ENCODE measurements at regions not wholly inside any gene's neighbourhood (a gene's known extent, or its start where the extent isn't known, plus 50 kb on each side); places are given as distances from the start of the nearest gene placed in this dataset.

GRCh38 chr20:7057611-7058010, 290.1 kb downstream of the BMP2 start:
- Histone ChIP-seq H3K9me3 (ENCODE audit: control extremely low read depth in 1 of 3, control insufficient read depth in 2 of 3, insufficient read depth in 1 of 3, low read length in 2 of 3) (peaks cover 0 to 6% (median 0%) of the 10 kb centered on the region in 3 donors), H3K36me3 (replicated peaks in 1 of 2; ENCODE audit: control extremely low read depth in 1 of 2, control insufficient read depth in 1 of 2, extremely low read depth in 1 of 2, insufficient read depth in 2 of 2, low read length in 1 of 2) (no peaks in the 10 kb centered on the region), H3K27ac (ENCODE audit: low read length in 2 of 2) (no peak overlapping the region), H3K4me1 (ENCODE audit: control insufficient read depth in 2 of 2, insufficient read depth in 2 of 2, low read length in 2 of 2) (no peaks in the 10 kb centered on the region), H3K9ac (ENCODE audit: low read length) (no peak overlapping the region), H2AFZ (ENCODE audit: insufficient read depth, low read depth, low read length, poor library complexity, severe bottlenecking) (no peak overlapping the region), H4K20me1 (ENCODE audit: control insufficient read depth, insufficient read depth, low read length, poor library complexity, severe bottlenecking) (no peaks in the 10 kb centered on the region), H3K4me2 (replicated peaks; ENCODE audit: low read depth, low read length, poor library complexity, severe bottlenecking) (no peak overlapping the region), H3K27me3 (replicated peaks in 1 of 4; ENCODE audit: control extremely low read depth in 1 of 4, control insufficient read depth in 3 of 4, insufficient read depth in 4 of 4, low read length in 3 of 4) (no peaks in the 10 kb centered on the region), H3K79me2 (ENCODE audit: control insufficient read depth, insufficient read depth, low read length) (no peaks in the 10 kb centered on the region), H3K4me3 (ENCODE audit: control extremely low read depth in 1 of 5, extremely low read depth in 1 of 5, insufficient read depth in 1 of 5, low read depth in 2 of 5, low read length in 4 of 5) (no peak overlapping the region)
- no peak for ATAC-seq (ENCODE audit: low read depth)
- 100% methylated on average over 1 of the region's 3 CpGs for WGBS (ENCODE audit: insufficient coverage)
- TF ChIP-seq EZH2 (IDR thresholded peaks at IDR 0.05; ENCODE audit: borderline replicate concordance, insufficient read depth, low read depth, low read length, poor library complexity, severe bottlenecking) (no peak), CTCF (IDR thresholded peaks at IDR 0.05) (no peak)
- intact Hi-C loops (cut with micrococcal nuclease): no loop called here
- H3K4me3 Mint-ChIP-seq: no peak overlapping the region
- H3K27ac Mint-ChIP-seq: no peak overlapping the region
- H3K4me1 Mint-ChIP-seq: no peaks in the 10 kb centered on the region
- ChIA-PET POLR2A (no interaction called here), CTCF (no interaction called here)
- DNase-seq: no peak
- H3K9me3 Mint-ChIP-seq (ENCODE audit: insufficient read depth): peaks cover 2% of the 10 kb centered on the region
- H3K27me3 Mint-ChIP-seq: no peaks in the 10 kb centered on the region

- ATAC-seq (ENCODE audit: low read depth): no peak
- TF ChIP-seq CTCF (IDR thresholded peaks at IDR 0.05) (no peak), EZH2 (IDR thresholded peaks at IDR 0.05; ENCODE audit: borderline replicate concordance, insufficient read depth, low read depth, low read length, poor library complexity, severe bottlenecking) (no peak)
- no peaks in the 10 kb centered on the region for H4K20me1 ChIP-seq (ENCODE audit: control insufficient read depth, insufficient read depth, low read length, poor library complexity, severe bottlenecking)
- intact Hi-C loops (cut with micrococcal nuclease): no loop called here
- Mint-ChIP-seq H3K27me3 (no peaks in the 10 kb centered on the region), H3K4me1 (no peaks in the 10 kb centered on the region), H3K27ac (no peak overlapping the region), H3K9me3 (ENCODE audit: insufficient read depth) (no peaks in the 10 kb centered on the region), H3K4me3 (no peak overlapping the region)
- H3K4me3 ChIP-seq (ENCODE audit: control extremely low read depth in 1 of 5, extremely low read depth in 1 of 5, insufficient read depth in 1 of 5, low read depth in 2 of 5, low read length in 4 of 5): no peak overlapping the region
- no peaks in the 10 kb centered on the region for H3K27me3 ChIP-seq (replicated peaks in 1 of 4; ENCODE audit: control extremely low read depth in 1 of 4, control insufficient read depth in 3 of 4, insufficient read depth in 4 of 4, low read length in 3 of 4)
- H3K27ac ChIP-seq (ENCODE audit: low read length in 2 of 2): no peak overlapping the region
- H3K36me3 ChIP-seq (replicated peaks in 1 of 2; ENCODE audit: control extremely low read depth in 1 of 2, control insufficient read depth in 1 of 2, extremely low read depth in 1 of 2, insufficient read depth in 2 of 2, low read length in 1 of 2): no peaks in the 10 kb centered on the region
- H2AFZ ChIP-seq (ENCODE audit: insufficient read depth, low read depth, low read length, poor library complexity, severe bottlenecking): no peak overlapping the region
- no peak for DNase-seq
- 76% methylated on average over 3 of the region's 5 CpGs for WGBS (ENCODE audit: insufficient coverage)
- no peak overlapping the region for H3K4me2 ChIP-seq (replicated peaks; ENCODE audit: low read depth, low read length, poor library complexity, severe bottlenecking)
- no peaks in the 10 kb centered on the region for H3K4me1 ChIP-seq (ENCODE audit: control insufficient read depth in 2 of 2, insufficient read depth in 2 of 2, low read length in 2 of 2)
- no peaks in the 10 kb centered on the region for H3K9me3 ChIP-seq (ENCODE audit: control extremely low read depth in 1 of 3, control insufficient read depth in 2 of 3, insufficient read depth in 1 of 3, low read length in 2 of 3)
- ChIA-PET POLR2A (no interaction called here), CTCF (no interaction called here)
- H3K9ac ChIP-seq (ENCODE audit: low read length): no peak overlapping the region
- H3K79me2 ChIP-seq (ENCODE audit: control insufficient read depth, insufficient read depth, low read length): no peaks in the 10 kb centered on the region
Observed at GRCh38 chr20:7078804-7079203, 311.3 kb downstream of the BMP2 start.

Measured in B cell (primary cell).